ENCODE measurements at regions not wholly inside any gene's neighbourhood (a gene's known extent, or its start where the extent isn't known, plus 50 kb on each side); places are given as distances from the start of the nearest gene placed in this dataset.

DNA sequence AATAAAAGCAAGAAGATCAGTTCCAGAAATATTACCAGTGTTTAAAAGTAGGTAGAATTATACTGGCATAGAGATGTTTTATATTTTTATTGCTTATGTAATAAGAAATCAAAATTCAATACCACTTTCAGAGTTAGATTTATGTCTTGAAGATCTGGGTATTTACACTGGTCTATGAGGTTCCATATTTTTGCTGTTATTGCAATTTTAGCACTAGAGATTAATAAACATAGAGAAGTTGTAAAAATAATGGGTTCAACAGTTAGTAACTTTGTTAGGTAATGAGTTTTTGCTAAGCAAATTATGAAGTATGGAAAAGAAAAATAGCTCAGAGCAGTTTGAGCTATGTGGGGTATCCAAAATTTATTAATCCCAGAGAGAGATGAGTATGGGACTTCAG, 188.1 kb downstream of the SYT10 start:
- TF ChIP-seq, protein P1, sequence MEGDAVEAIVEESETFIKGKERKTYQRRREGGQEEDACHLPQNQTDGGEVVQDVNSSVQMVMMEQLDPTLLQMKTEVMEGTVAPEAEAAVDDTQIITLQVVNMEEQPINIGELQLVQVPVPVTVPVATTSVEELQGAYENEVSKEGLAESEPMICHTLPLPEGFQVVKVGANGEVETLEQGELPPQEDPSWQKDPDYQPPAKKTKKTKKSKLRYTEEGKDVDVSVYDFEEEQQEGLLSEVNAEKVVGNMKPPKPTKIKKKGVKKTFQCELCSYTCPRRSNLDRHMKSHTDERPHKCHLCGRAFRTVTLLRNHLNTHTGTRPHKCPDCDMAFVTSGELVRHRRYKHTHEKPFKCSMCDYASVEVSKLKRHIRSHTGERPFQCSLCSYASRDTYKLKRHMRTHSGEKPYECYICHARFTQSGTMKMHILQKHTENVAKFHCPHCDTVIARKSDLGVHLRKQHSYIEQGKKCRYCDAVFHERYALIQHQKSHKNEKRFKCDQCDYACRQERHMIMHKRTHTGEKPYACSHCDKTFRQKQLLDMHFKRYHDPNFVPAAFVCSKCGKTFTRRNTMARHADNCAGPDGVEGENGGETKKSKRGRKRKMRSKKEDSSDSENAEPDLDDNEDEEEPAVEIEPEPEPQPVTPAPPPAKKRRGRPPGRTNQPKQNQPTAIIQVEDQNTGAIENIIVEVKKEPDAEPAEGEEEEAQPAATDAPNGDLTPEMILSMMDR (IDR thresholded peaks at IDR 0.05; ENCODE audit: unreplicated experiment): no peak
- Mint-ChIP-seq H3K27ac (ENCODE audit: unreplicated experiment) (no peak overlapping the region), H3K27me3 (ENCODE audit: unreplicated experiment) (peaks cover 3% of the 10 kb centered on the region), H3K9me3 (ENCODE audit: unreplicated experiment) (no peaks in the 10 kb centered on the region), H3K4me1 (ENCODE audit: unreplicated experiment) (no peaks in the 10 kb centered on the region), H3K4me3 (ENCODE audit: unreplicated experiment) (no peak overlapping the region), H3K36me3 (ENCODE audit: low read depth, unreplicated experiment) (no peaks in the 10 kb centered on the region)
- DNase-seq (ENCODE audit: low spot score): no peak

DNA sequence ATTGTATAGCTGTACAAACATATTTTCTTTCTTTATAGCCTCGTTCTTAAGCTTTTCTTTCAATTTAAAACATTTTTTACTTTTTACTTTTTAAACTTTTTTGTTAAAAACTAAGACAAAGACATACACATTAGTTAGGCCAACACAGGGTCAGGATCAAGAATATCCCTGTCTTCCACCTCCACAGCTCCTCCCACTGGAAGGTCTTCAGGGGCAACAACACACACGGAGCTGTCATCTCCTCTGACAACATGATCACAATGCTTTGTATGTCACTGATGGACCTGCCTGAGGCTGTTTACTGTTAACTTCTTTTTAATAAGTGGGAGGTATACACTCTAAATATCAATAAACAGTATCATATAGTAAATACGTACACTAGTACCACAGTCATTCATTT, 191.3 kb downstream of the SYT10 start:
- Mint-ChIP-seq H3K4me1 (ENCODE audit: unreplicated experiment) (no peaks in the 10 kb centered on the region), H3K36me3 (ENCODE audit: low read depth, unreplicated experiment) (no peaks in the 10 kb centered on the region), H3K27me3 (ENCODE audit: unreplicated experiment) (peaks cover 3% of the 10 kb centered on the region), H3K4me3 (ENCODE audit: unreplicated experiment) (no peak overlapping the region), H3K9me3 (ENCODE audit: unreplicated experiment) (peaks cover 4% of the 10 kb centered on the region), H3K27ac (ENCODE audit: unreplicated experiment) (no peak overlapping the region)
- no peak for DNase-seq (ENCODE audit: low spot score)
- TF ChIP-seq, protein P1 (IDR thresholded peaks at IDR 0.05; ENCODE audit: unreplicated experiment): no peak

DNA sequence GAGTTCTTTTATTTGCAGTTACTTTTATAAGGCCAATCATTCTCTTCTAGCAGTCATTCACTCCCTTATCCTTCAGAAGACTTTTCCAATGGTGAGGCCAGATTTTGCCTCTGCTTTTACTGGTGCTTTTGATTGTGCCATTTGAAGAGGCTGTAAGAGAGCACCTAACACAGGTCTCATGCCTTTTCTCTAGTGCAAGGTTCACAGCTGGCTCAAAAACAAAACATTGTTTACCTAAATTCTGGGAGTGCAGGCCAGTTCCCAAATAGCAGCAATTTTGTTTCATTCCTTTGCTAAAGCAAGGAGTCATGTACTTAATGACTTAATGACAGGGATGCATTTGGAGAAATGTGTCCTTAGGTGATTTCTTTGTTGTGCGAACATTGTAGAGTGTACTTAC, 192.0 kb downstream of the SYT10 start:
- TF ChIP-seq, protein P1 (IDR thresholded peaks at IDR 0.05; ENCODE audit: unreplicated experiment): no peak
- Mint-ChIP-seq H3K4me1 (ENCODE audit: unreplicated experiment) (no peaks in the 10 kb centered on the region), H3K4me3 (ENCODE audit: unreplicated experiment) (no peak overlapping the region), H3K36me3 (ENCODE audit: low read depth, unreplicated experiment) (no peaks in the 10 kb centered on the region), H3K9me3 (ENCODE audit: unreplicated experiment) (peaks cover 4% of the 10 kb centered on the region), H3K27ac (ENCODE audit: unreplicated experiment) (no peak overlapping the region), H3K27me3 (ENCODE audit: unreplicated experiment) (peaks cover 3% of the 10 kb centered on the region)
- DNase-seq (ENCODE audit: low spot score): no peak

DNA sequence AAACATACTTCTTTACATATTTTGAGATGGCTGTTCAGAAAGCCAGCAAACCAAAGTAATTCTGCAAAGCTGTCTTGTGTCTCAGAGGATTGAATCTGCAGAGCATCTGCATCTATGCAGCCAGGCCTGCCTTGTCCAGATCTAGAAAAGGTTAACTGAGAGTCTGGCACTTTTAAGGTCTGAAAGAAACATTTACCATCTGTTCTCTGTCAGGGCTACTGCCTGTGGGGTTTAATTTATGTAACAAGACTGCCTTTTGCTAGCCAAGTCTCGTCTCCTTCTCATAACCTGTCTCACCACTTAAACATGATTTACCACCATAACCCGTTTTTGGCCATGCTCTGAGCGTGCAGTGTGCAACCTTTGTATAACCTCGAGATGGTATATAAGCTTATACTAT, 194.2 kb downstream of the SYT10 start:
- peaks cover 6% of the 10 kb centered on the region for H3K27me3 Mint-ChIP-seq (ENCODE audit: unreplicated experiment)
- peaks cover 4% of the 10 kb centered on the region for H3K9me3 Mint-ChIP-seq (ENCODE audit: unreplicated experiment)
- no peak for DNase-seq (ENCODE audit: low spot score)
- H3K27ac Mint-ChIP-seq (ENCODE audit: unreplicated experiment): no peak overlapping the region
- TF ChIP-seq, protein P1 (IDR thresholded peaks at IDR 0.05; ENCODE audit: unreplicated experiment): no peak
- H3K4me1 Mint-ChIP-seq (ENCODE audit: unreplicated experiment): no peaks in the 10 kb centered on the region
- no peak overlapping the region for H3K4me3 Mint-ChIP-seq (ENCODE audit: unreplicated experiment)
- H3K36me3 Mint-ChIP-seq (ENCODE audit: low read depth, unreplicated experiment): no peaks in the 10 kb centered on the region

DNA sequence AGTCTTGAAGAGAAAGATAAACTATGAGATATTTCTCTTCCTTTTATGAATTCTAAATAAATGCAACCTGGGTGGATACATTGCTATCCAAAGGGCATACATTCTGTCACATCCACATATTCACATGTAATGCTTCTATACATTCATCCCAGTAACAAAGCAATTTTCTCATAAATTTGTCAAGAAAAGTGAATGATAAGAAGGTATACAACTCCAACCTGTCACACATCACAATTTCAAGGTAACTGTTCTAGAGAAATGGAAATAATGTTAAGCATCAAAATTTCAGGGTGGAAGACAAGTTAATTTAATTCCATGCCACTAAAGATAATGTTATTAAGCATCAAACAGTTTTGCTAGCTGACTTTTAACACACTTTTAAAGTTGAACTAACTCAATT, 212.9 kb downstream of the SYT10 start:
- no peaks in the 10 kb centered on the region for H3K9me3 Mint-ChIP-seq (ENCODE audit: unreplicated experiment)
- TF ChIP-seq, protein P1 (IDR thresholded peaks at IDR 0.05; ENCODE audit: unreplicated experiment): no peak
- no peaks in the 10 kb centered on the region for H3K36me3 Mint-ChIP-seq (ENCODE audit: low read depth, unreplicated experiment)
- H3K4me1 Mint-ChIP-seq (ENCODE audit: unreplicated experiment): no peaks in the 10 kb centered on the region
- peaks cover 3% of the 10 kb centered on the region for H3K27me3 Mint-ChIP-seq (ENCODE audit: unreplicated experiment)
- DNase-seq (ENCODE audit: low spot score): no peak
- no peak overlapping the region for H3K4me3 Mint-ChIP-seq (ENCODE audit: unreplicated experiment)
- no peak overlapping the region for H3K27ac Mint-ChIP-seq (ENCODE audit: unreplicated experiment)
